ENCODE measurements at regions not wholly inside any gene's neighbourhood (a gene's known extent, or its start where the extent isn't known, plus 50 kb on each side); places are given as distances from the start of the nearest gene placed in this dataset.
"Not testable (repeated sequence)": the region's sequence is repeated elsewhere in the genome, so short reads cannot be mapped to it uniquely, and the experiment has no call there.

- no peaks in the 10 kb centered on the region for H3K27me3 ChIP-seq (ENCODE audit: control insufficient read depth in 3 of 3, insufficient read depth in 3 of 3, low read length in 2 of 3)
- WGBS, 2 donors: 87 to 95% methylated on average over 4 of the region's 4 CpGs
- no peaks in the 10 kb centered on the region for H3K4me1 ChIP-seq (ENCODE audit: control insufficient read depth in 5 of 5, insufficient read depth in 5 of 5, low read length in 5 of 5)
- no peak overlapping the region for H3K4me3 ChIP-seq
- ATAC-seq (ENCODE audit: insufficient read depth, low FRiP score) (no peak), DNase-seq (no peak)
- H3K36me3 ChIP-seq (ENCODE audit: control insufficient read depth in 4 of 4, insufficient read depth in 4 of 4, low read length in 4 of 4): no peaks in the 10 kb centered on the region
- H3K9me3 ChIP-seq (ENCODE audit: control insufficient read depth in 4 of 4, insufficient read depth in 3 of 4, low read length in 3 of 4): peaks cover 0 to 2% (median 0%) of the 10 kb centered on the region in 4 donors
- H3K27ac ChIP-seq (ENCODE audit: low read depth in 1 of 2, low read length in 1 of 2): no peak overlapping the region
- TF ChIP-seq CTCF (IDR thresholded peaks at IDR 0.05; ENCODE audit: control extremely low read depth, extremely low read depth): no peak
- H3K9ac ChIP-seq (ENCODE audit: insufficient read depth in 1 of 2, low read length in 2 of 2): no peak overlapping the region
Observed at GRCh38 chr10:21114683-21115082, 217.6 kb upstream of the NEBL start.

GRCh38 chr10:21110358-21110757 lies 213.2 kb upstream of the NEBL start:
- H3K4me1 ChIP-seq (ENCODE audit: control insufficient read depth in 5 of 5, insufficient read depth in 5 of 5, low read length in 5 of 5): no peaks in the 10 kb centered on the region
- ATAC-seq (ENCODE audit: insufficient read depth, low FRiP score): no peak
- no peak for TF ChIP-seq CTCF (IDR thresholded peaks at IDR 0.05; ENCODE audit: control extremely low read depth, extremely low read depth)
- H3K27me3 ChIP-seq (ENCODE audit: control insufficient read depth in 3 of 3, insufficient read depth in 3 of 3, low read length in 2 of 3): no peaks in the 10 kb centered on the region
- DNase-seq: no peak
- H3K9ac ChIP-seq (ENCODE audit: insufficient read depth in 1 of 2, low read length in 2 of 2): no peak overlapping the region
- WGBS, 2 donors: 87 to 91% methylated on average over 2 of the region's 2 CpGs
- no peak overlapping the region for H3K4me3 ChIP-seq
- no peaks in the 10 kb centered on the region for H3K9me3 ChIP-seq (ENCODE audit: control insufficient read depth in 4 of 4, insufficient read depth in 3 of 4, low read length in 3 of 4)
- no peak overlapping the region for H3K27ac ChIP-seq (ENCODE audit: low read depth in 1 of 2, low read length in 1 of 2)
- H3K36me3 ChIP-seq (ENCODE audit: control insufficient read depth in 4 of 4, insufficient read depth in 4 of 4, low read length in 4 of 4): no peaks in the 10 kb centered on the region

- not testable (repeated sequence) for H3K4me1 ChIP-seq (ENCODE audit: control insufficient read depth in 5 of 5, insufficient read depth in 5 of 5, low read length in 5 of 5); H3K27me3 ChIP-seq (ENCODE audit: control insufficient read depth in 3 of 3, insufficient read depth in 3 of 3, low read length in 2 of 3); H3K27ac ChIP-seq (ENCODE audit: low read depth in 1 of 2, low read length in 1 of 2); ATAC-seq (ENCODE audit: insufficient read depth, low FRiP score); H3K9me3 ChIP-seq (ENCODE audit: control insufficient read depth in 4 of 4, insufficient read depth in 3 of 4, low read length in 3 of 4); H3K9ac ChIP-seq (ENCODE audit: insufficient read depth in 1 of 2, low read length in 2 of 2); H3K36me3 ChIP-seq (ENCODE audit: control insufficient read depth in 4 of 4, insufficient read depth in 4 of 4, low read length in 4 of 4); H3K4me3 ChIP-seq; DNase-seq
- 70 to 80% methylated on average over 4 of the region's 4 CpGs for WGBS, 2 donors
Observed at GRCh38 chr10:21106931-21107330, 209.8 kb upstream of the NEBL start.

GRCh38 chr10:21105331-21105730 lies 208.2 kb upstream of the NEBL start:
- H3K27me3 ChIP-seq (ENCODE audit: control insufficient read depth in 3 of 3, insufficient read depth in 3 of 3, low read length in 2 of 3); DNase-seq; H3K4me1 ChIP-seq (ENCODE audit: control insufficient read depth in 5 of 5, insufficient read depth in 5 of 5, low read length in 5 of 5); ATAC-seq (ENCODE audit: insufficient read depth, low FRiP score); H3K27ac ChIP-seq (ENCODE audit: low read depth in 1 of 2, low read length in 1 of 2); H3K9me3 ChIP-seq (ENCODE audit: control insufficient read depth in 4 of 4, insufficient read depth in 3 of 4, low read length in 3 of 4); H3K9ac ChIP-seq (ENCODE audit: insufficient read depth in 1 of 2, low read length in 2 of 2); H3K4me3 ChIP-seq; H3K36me3 ChIP-seq (ENCODE audit: control insufficient read depth in 4 of 4, insufficient read depth in 4 of 4, low read length in 4 of 4): not testable (repeated sequence)
- 65 to 97% methylated on average over 3 of the region's 3 CpGs for WGBS, 2 donors

Measured in lung (tissue), 11 donors.